CD14-positive monocyte (primary cell): ENCODE measurements at regions not wholly inside any gene's neighbourhood (a gene's known extent, or its start where the extent isn't known, plus 50 kb on each side); places are given as distances from the start of the nearest gene placed in this dataset.

ENCODE experiments used
- DNase-seq, 3 donors: peaks; one replicate each; pipeline ENCODE4 v3.0.0-alpha.2; 2011 to 2022
- H2AFZ ChIP-seq: 2 replicates; pipeline ENCODE4 v1.6.0; 2012; ENCODE audit warnings: mild to moderate bottlenecking, low read depth, low read length, inconsistent platforms; ENCODE audit not compliant: insufficient read depth, poor library complexity, severe bottlenecking
- H3K27ac ChIP-seq, 2 donors: 1 replicate in 1 of 2; 2 replicates in 1 of 2; pipeline ENCODE4 v1.5.1; 2012 to 2013; ENCODE audit warnings: low read length in 2 of 2, control low read depth in 1 of 2, inconsistent platforms in 1 of 2, low read depth in 1 of 2, mild to moderate bottlenecking in 1 of 2
- H3K27me3 ChIP-seq, 2 donors: one replicate each; pipeline versions ENCODE4 v1.6.0 to v1.6.1; 2011 to 2013; ENCODE audit warnings: low read length in 2 of 2; ENCODE audit not compliant: control insufficient read depth in 2 of 2, insufficient read depth in 2 of 2
- H3K36me3 ChIP-seq, 2 donors: replicated peaks in 1 of 2; 1 replicate in 1 of 2; 2 replicates in 1 of 2; pipeline versions ENCODE4 v1.5.1 to v1.6.1; 2012 to 2013; ENCODE audit warnings: low read length in 2 of 2, control low read depth in 1 of 2, inconsistent platforms in 1 of 2, mild to moderate bottlenecking in 1 of 2; ENCODE audit not compliant: insufficient read depth in 2 of 2, control insufficient read depth in 1 of 2
- H3K4me1 ChIP-seq, 2 donors: 1 replicate in 1 of 2; 2 replicates in 1 of 2; pipeline versions ENCODE4 v1.5.1 to v1.6.1; 2012 to 2013; ENCODE audit warnings: low read length in 2 of 2, control low read depth in 1 of 2, inconsistent platforms in 1 of 2, mild to moderate bottlenecking in 1 of 2, moderate library complexity in 1 of 2; ENCODE audit not compliant: insufficient read depth in 2 of 2, control insufficient read depth in 1 of 2
- H3K4me2 ChIP-seq: replicated peaks from 2 replicates; pipeline ENCODE3; 2012; ENCODE audit warnings: low read length, moderate library complexity, mild to moderate bottlenecking; ENCODE audit not compliant: poor library complexity, severe bottlenecking; ENCODE audit errors: extremely low read depth
- H3K4me3 ChIP-seq, 3 experiments: fragments of 200-600 bp in 1 of 3; sonication (generic) in 1 of 3; replicated peaks in 1 of 3; 1 replicate in 2 of 3; 2 replicates in 1 of 3; pipeline ENCODE4 v1.5.1; 2011 to 2013; ENCODE audit warnings: low read length in 3 of 3, mild to moderate bottlenecking in 3 of 3, control low read depth in 2 of 3, low read depth in 2 of 3, inconsistent platforms in 1 of 3, moderate library complexity in 1 of 3
- H3K79me2 ChIP-seq: 2 replicates; pipeline ENCODE4 v1.6.0; 2012; ENCODE audit warnings: mild to moderate bottlenecking, control low read depth, inconsistent platforms, low read length, moderate library complexity; ENCODE audit not compliant: insufficient read depth
- H3K9ac ChIP-seq: 2 replicates; pipeline ENCODE4 v1.6.0; 2017; ENCODE audit warnings: low read length, mild to moderate bottlenecking; ENCODE audit not compliant: insufficient read depth, poor library complexity, severe bottlenecking
- H3K9me3 ChIP-seq, 2 donors: replicated peaks in 1 of 2; 1 replicate in 1 of 2; 2 replicates in 1 of 2; pipeline versions ENCODE4 v1.5.1 to v1.6.1; 2012 to 2013; ENCODE audit warnings: low read length in 2 of 2, control low read depth in 1 of 2; ENCODE audit not compliant: control insufficient read depth in 1 of 2, insufficient read depth in 1 of 2
- H4K20me1 ChIP-seq: 2 replicates; pipeline ENCODE4 v1.6.0; 2012; ENCODE audit warnings: mild to moderate bottlenecking, low read length, control low read depth, moderate library complexity; ENCODE audit not compliant: insufficient read depth
- H3K27ac Mint-ChIP-seq, 7 donors: one replicate each; pipeline ENCODE4 v1.8.0; 2020; ENCODE audit warnings: mild to moderate bottlenecking in 7 of 7, mixed read lengths in 7 of 7, moderate library complexity in 6 of 7, inconsistent platforms in 2 of 7
- H3K27me3 Mint-ChIP-seq, 3 donors: one replicate each; pipeline ENCODE4 v1.8.0; 2021 to 2022; ENCODE audit warnings: low read depth in 3 of 3, mild to moderate bottlenecking in 3 of 3, mixed read lengths in 3 of 3, moderate library complexity in 3 of 3, inconsistent platforms in 1 of 3
- H3K36me3 Mint-ChIP-seq, 2 donors: one replicate each; pipeline ENCODE4 v1.8.0; 2020; ENCODE audit warnings: mixed read lengths in 2 of 2, inconsistent platforms in 1 of 2, mild to moderate bottlenecking in 1 of 2
- H3K4me1 Mint-ChIP-seq: one replicate; pipeline ENCODE4 v1.8.0; 2020; ENCODE audit warnings: mild to moderate bottlenecking, mixed read lengths
- H3K4me3 Mint-ChIP-seq, 2 donors: one replicate each; pipeline ENCODE4 v1.8.0; 2020; ENCODE audit warnings: mild to moderate bottlenecking in 2 of 2, mixed read lengths in 2 of 2, moderate library complexity in 1 of 2
- H3K9me3 Mint-ChIP-seq, 7 donors: one replicate each; pipeline ENCODE4 v1.8.0; 2020 to 2022; ENCODE audit warnings: mixed read lengths in 7 of 7, mild to moderate bottlenecking in 6 of 7, moderate library complexity in 6 of 7, inconsistent platforms in 2 of 7
- WGBS: methylation state at CpG from one replicate; pipeline ENCODE4 v1.1.5; 2013; ENCODE audit warnings: missing lambda C conversion rate; ENCODE audit not compliant: insufficient coverage; 5-methylcytosine and 5-hydroxymethylcytosine counted together
- intact Hi-C, 2 donors: fragments of 100-400 bp; cut with micrococcal nuclease; formaldehyde crosslinking; loops; one replicate each; pipeline versions ENCODE4 v1.15.0 to v1.15.1; 2023
- TF ChIP-seq, protein P1 (sequence below): fragments of 200-600 bp; IDR thresholded peaks from one replicate; pipeline ENCODE4 v1.8.0; 2022; ENCODE audit warnings: antibody characterized with exemption, mild to moderate bottlenecking

DNA sequence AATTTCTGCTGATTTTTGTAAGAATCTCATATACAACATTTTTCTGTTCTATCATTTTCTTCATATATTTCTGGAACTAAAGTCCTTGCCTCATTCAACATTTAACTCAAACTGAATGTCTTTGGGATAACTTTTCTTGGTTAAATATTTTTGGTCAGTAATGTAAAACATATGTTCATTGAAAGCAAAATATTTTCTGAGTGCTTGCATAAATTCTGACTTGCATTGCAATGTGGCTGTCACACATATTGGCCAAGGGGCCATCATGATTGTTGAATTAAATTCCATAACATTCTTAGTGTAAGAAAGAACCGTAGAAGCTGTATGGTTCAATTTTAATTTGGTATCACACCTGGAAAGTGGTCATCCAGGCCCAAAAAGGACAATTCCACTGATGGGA is 369.4 kb downstream of the GALC start:
- H3K27me3 Mint-ChIP-seq = no peaks in the 10 kb centered on the region
- H3K4me1 Mint-ChIP-seq = no peaks in the 10 kb centered on the region
- H4K20me1 ChIP-seq = no peaks in the 10 kb centered on the region
- H3K36me3 ChIP-seq = no peaks in the 10 kb centered on the region
- TF ChIP-seq, protein P1, sequence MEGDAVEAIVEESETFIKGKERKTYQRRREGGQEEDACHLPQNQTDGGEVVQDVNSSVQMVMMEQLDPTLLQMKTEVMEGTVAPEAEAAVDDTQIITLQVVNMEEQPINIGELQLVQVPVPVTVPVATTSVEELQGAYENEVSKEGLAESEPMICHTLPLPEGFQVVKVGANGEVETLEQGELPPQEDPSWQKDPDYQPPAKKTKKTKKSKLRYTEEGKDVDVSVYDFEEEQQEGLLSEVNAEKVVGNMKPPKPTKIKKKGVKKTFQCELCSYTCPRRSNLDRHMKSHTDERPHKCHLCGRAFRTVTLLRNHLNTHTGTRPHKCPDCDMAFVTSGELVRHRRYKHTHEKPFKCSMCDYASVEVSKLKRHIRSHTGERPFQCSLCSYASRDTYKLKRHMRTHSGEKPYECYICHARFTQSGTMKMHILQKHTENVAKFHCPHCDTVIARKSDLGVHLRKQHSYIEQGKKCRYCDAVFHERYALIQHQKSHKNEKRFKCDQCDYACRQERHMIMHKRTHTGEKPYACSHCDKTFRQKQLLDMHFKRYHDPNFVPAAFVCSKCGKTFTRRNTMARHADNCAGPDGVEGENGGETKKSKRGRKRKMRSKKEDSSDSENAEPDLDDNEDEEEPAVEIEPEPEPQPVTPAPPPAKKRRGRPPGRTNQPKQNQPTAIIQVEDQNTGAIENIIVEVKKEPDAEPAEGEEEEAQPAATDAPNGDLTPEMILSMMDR = no peak
- no peak for DNase-seq
- H3K4me3 ChIP-seq = no peak overlapping the region
- H3K27ac ChIP-seq = no peak overlapping the region
- no peaks in the 10 kb centered on the region for H3K79me2 ChIP-seq
- no peaks in the 10 kb centered on the region for H3K4me1 ChIP-seq
- intact Hi-C loops = no loop called here
- no peak overlapping the region for H3K4me2 ChIP-seq
- peaks cover 14 to 17% of the 10 kb centered on the region in 2 donors for H3K9me3 ChIP-seq
- no CpG with 5 or more reads among the region's 1 CpG for WGBS
- H2AFZ ChIP-seq = no peak overlapping the region
- H3K36me3 Mint-ChIP-seq = no peaks in the 10 kb centered on the region
- no peaks in the 10 kb centered on the region for H3K27me3 ChIP-seq
- H3K9me3 Mint-ChIP-seq = peaks cover 10 to 27% (median 19%) of the 10 kb centered on the region in 7 donors
- no peak overlapping the region for H3K9ac ChIP-seq
- H3K27ac Mint-ChIP-seq = no peak overlapping the region
- no peak overlapping the region for H3K4me3 Mint-ChIP-seq

GRCh38 chr14:87617079-87617478 is 375.9 kb downstream of the GALC start:
- H3K79me2 ChIP-seq = no peaks in the 10 kb centered on the region
- TF ChIP-seq, protein P1 = no peak
- H3K9ac ChIP-seq = no peak overlapping the region
- WGBS = no CpG with 5 or more reads among the region's 4 CpGs
- Mint-ChIP-seq H3K27ac (no peak overlapping the region), H3K4me3 (no peak overlapping the region), H3K27me3 (peaks cover 0 to 1% (median 0%) of the 10 kb centered on the region in 3 donors), H3K36me3 (no peaks in the 10 kb centered on the region), H3K9me3 (peaks cover 5 to 18% (median 12%) of the 10 kb centered on the region in 7 donors), H3K4me1 (no peaks in the 10 kb centered on the region)
- peaks cover 10 to 12% of the 10 kb centered on the region in 2 donors for H3K9me3 ChIP-seq
- DNase-seq = no peak
- H3K36me3 ChIP-seq = no peaks in the 10 kb centered on the region
- H3K27ac ChIP-seq = no peak overlapping the region
- no peak overlapping the region for H3K4me3 ChIP-seq
- intact Hi-C loops = no loop called here
- H3K4me1 ChIP-seq = no peaks in the 10 kb centered on the region
- no peak overlapping the region for H2AFZ ChIP-seq
- no peaks in the 10 kb centered on the region for H3K27me3 ChIP-seq
- H4K20me1 ChIP-seq = no peaks in the 10 kb centered on the region
- no peak overlapping the region for H3K4me2 ChIP-seq
